Right lung (tissue), 2 donors: ENCODE measurements at regions not wholly inside any gene's neighbourhood (a gene's known extent, or its start where the extent isn't known, plus 50 kb on each side); places are given as distances from the start of the nearest gene placed in this dataset.
A peak's percentile ranks its signal among the peaks of the same experiment; 100 is the strongest.
"Not testable (repeated sequence)": the region's sequence is repeated elsewhere in the genome, so short reads cannot be mapped to it uniquely, and the experiment has no call there.

Source experiments
- DNase-seq, 2 donors: peaks; one replicate each; pipeline ENCODE4 v3.0.0-alpha.2; 2013

GRCh38 chr6:134784336-134784735, 165.6 kb downstream of the ALDH8A1 start:
- DNase-seq = no peak

- DNase-seq = no peak
These were observed 171.5 kb downstream of the ALDH8A1 start for GRCh38 chr6:134778431-134778830.

- DNase-seq = peak; percentile 32 to 51
These were observed 175.7 kb downstream of the ALDH8A1 start for GRCh38 chr6:134774201-134774638.

- no peak for DNase-seq
These were observed 177.1 kb downstream of the ALDH8A1 start for GRCh38 chr6:134772671-134773360.

GRCh38 chr6:134768931-134769330, 181.0 kb downstream of the ALDH8A1 start:
- DNase-seq = no peak

- no peak for DNase-seq
These were observed 183.4 kb downstream of the ALDH8A1 start for GRCh38 chr6:134766497-134766896.

- no peak for DNase-seq
These were observed 185.2 kb downstream of the ALDH8A1 start for GRCh38 chr6:134764741-134765140.

- not testable (repeated sequence) for DNase-seq
These were observed 186.3 kb downstream of the ALDH8A1 start for GRCh38 chr6:134763575-134763974.

- DNase-seq = no peak
These were observed 191.3 kb downstream of the ALDH8A1 start for GRCh38 chr6:134758621-134759020.

- DNase-seq = peak; percentile 23 to 29
These were observed 192.0 kb downstream of the ALDH8A1 start for GRCh38 chr6:134757911-134758361.

- DNase-seq = no peak
These were observed 193.4 kb downstream of the ALDH8A1 start for GRCh38 chr6:134756374-134757025.

- DNase-seq = no peak
These were observed 195.7 kb downstream of the ALDH8A1 start for GRCh38 chr6:134754013-134754690.

GRCh38 chr6:134753001-134753400, 196.9 kb downstream of the ALDH8A1 start:
- DNase-seq = no peak

- DNase-seq = no peak
These were observed 197.5 kb downstream of the ALDH8A1 start for GRCh38 chr6:134752445-134752844.

GRCh38 chr6:134750669-134751068, 199.2 kb downstream of the ALDH8A1 start:
- DNase-seq = no peak

- DNase-seq = no peak
These were observed 201.4 kb downstream of the ALDH8A1 start for GRCh38 chr6:134748484-134748883.

GRCh38 chr6:134747197-134747596, 202.7 kb downstream of the ALDH8A1 start:
- DNase-seq = not testable (repeated sequence)

- no peak for DNase-seq
These were observed 203.8 kb downstream of the ALDH8A1 start for GRCh38 chr6:134746140-134746539.

GRCh38 chr6:134745192-134745591, 204.7 kb downstream of the ALDH8A1 start:
- not testable (repeated sequence) for DNase-seq

- DNase-seq = no peak
These were observed 205.6 kb downstream of the ALDH8A1 start for GRCh38 chr6:134744301-134744700.

- DNase-seq = no peak
These were observed 208.7 kb downstream of the ALDH8A1 start for GRCh38 chr6:134741200-134741536.

- DNase-seq = no peak
These were observed 209.3 kb downstream of the ALDH8A1 start for GRCh38 chr6:134740473-134741199.
